SK-N-SH (cell line): ENCODE measurements at regions not wholly inside any gene's neighbourhood (a gene's known extent, or its start where the extent isn't known, plus 50 kb on each side); places are given as distances from the start of the nearest gene placed in this dataset.

Experiments used
- CTCF ChIA-PET: fragments of 300-600, 350-600 bp; formaldehyde crosslinking; extraction: SDS; loops from one replicate; lab custom pipeline; 2021; lab: Yijun Ruan, JAX
- POLR2A ChIA-PET: fragments of 350-600 bp; sonication (Branson Sonifier 250); formaldehyde crosslinking; extraction: SDS; loops from one replicate; lab custom pipeline; 2020; ENCODE audit warnings: antibody characterized with exemption, inconsistent platforms; lab: Yijun Ruan, JAX
- DNase-seq: peaks from one replicate; pipeline ENCODE4 v3.0.0; 2012
- H2AFZ ChIP-seq: fragments of 200-600 bp; sonication (generic); 2 replicates; pipeline ENCODE4 v1.8.1; 2016; ENCODE audit warnings: antibody characterized with exemption, mild to moderate bottlenecking, low read depth
- H3F3A ChIP-seq: fragments of 200-600 bp; sonication (generic); replicated peaks from 2 replicates; pipeline ENCODE3; 2016; ENCODE audit warnings: antibody characterized with exemption, mild to moderate bottlenecking; ENCODE audit not compliant: insufficient read depth
- H3K27ac ChIP-seq, 2 experiments: fragments of 200-500 bp in 1 of 2; fragments of 200-600 bp in 1 of 2; sonication (Bioruptor generic) in 1 of 2; sonication (generic), shearing (Covaris generic) in 1 of 2; 2 replicates each; pipeline versions ENCODE4 v1.5.1 to v1.6.1; 2014 to 2016; ENCODE audit warnings: low read depth in 2 of 2, inconsistent platforms in 1 of 2, low read length in 1 of 2, mild to moderate bottlenecking in 1 of 2, mixed read lengths in 1 of 2
- H3K27me3 ChIP-seq: fragments of 200-600 bp; sonication (generic), shearing (Covaris generic); 2 replicates; pipeline ENCODE4 v1.6.1; 2016; ENCODE audit warnings: mixed run types; ENCODE audit not compliant: insufficient read depth
- H3K36me3 ChIP-seq, 2 experiments: fragments of 200-500 bp in 1 of 2; fragments of 200-600 bp in 1 of 2; sonication (Bioruptor generic) in 1 of 2; sonication (generic) in 1 of 2; replicated peaks in 1 of 2; 2 replicates each; pipeline versions ENCODE3 to v1.5.1; 2014 to 2016; ENCODE audit warnings: low read length in 1 of 2, mild to moderate bottlenecking in 1 of 2; ENCODE audit not compliant: insufficient read depth in 2 of 2, control insufficient read depth in 1 of 2
- H3K4me1 ChIP-seq, 2 experiments: fragments of 200-500 bp in 1 of 2; fragments of 200-600 bp in 1 of 2; sonication (Bioruptor generic) in 1 of 2; sonication (generic), shearing (Covaris generic) in 1 of 2; 2 replicates each; pipeline versions ENCODE4 v1.5.1 to v1.6.1; 2014 to 2016; ENCODE audit warnings: low read depth in 1 of 2, low read length in 1 of 2, mixed run types in 1 of 2; ENCODE audit not compliant: insufficient read depth in 2 of 2, control insufficient read depth in 1 of 2
- H3K4me2 ChIP-seq: fragments of 200-600 bp; sonication (generic), shearing (Covaris generic); 2 replicates; pipeline ENCODE4 v1.6.1; 2017; ENCODE audit warnings: mixed run types
- H3K4me3 ChIP-seq, 2 experiments: fragments of 200-500 bp in 1 of 2; fragments of 200-600 bp in 1 of 2; sonication (Bioruptor generic) in 1 of 2; sonication (generic), shearing (Covaris generic) in 1 of 2; 2 replicates each; pipeline versions ENCODE4 v1.5.1 to v1.8.1; 2014 to 2016; ENCODE audit warnings: low read depth in 2 of 2, inconsistent platforms in 1 of 2, low read length in 1 of 2, mild to moderate bottlenecking in 1 of 2, mixed read lengths in 1 of 2, moderate library complexity in 1 of 2
- H3K79me2 ChIP-seq: fragments of 200-600 bp; sonication (generic); 2 replicates; pipeline ENCODE4 v1.8.1; 2017; ENCODE audit warnings: mild to moderate bottlenecking; ENCODE audit not compliant: insufficient read depth
- H3K9ac ChIP-seq: fragments of 200-600 bp; sonication (generic); 2 replicates; pipeline ENCODE4 v1.6.1; 2017; ENCODE audit warnings: mixed run types
- H3K9me2 ChIP-seq: fragments of 200-600 bp; sonication (generic); 2 replicates; pipeline ENCODE4 v1.6.1; 2017; ENCODE audit warnings: mixed run types
- H3K9me3 ChIP-seq: fragments of 200-600 bp; sonication (generic); 2 replicates; pipeline ENCODE4 v1.6.1; 2017; ENCODE audit warnings: mixed run types, mild to moderate bottlenecking, moderate library complexity
- H4K20me1 ChIP-seq: fragments of 200-600 bp; sonication (generic); 2 replicates; pipeline ENCODE4 v1.6.1; 2017; ENCODE audit warnings: mild to moderate bottlenecking, mixed run types; ENCODE audit not compliant: insufficient read depth
- EP300 ChIP-seq, 2 experiments: IDR thresholded peaks; 2 replicates each; pipeline versions ENCODE4 v1.4.0 to v1.6.1; 2012; ENCODE audit warnings: borderline replicate concordance in 1 of 2, low read depth in 1 of 2, low read length in 1 of 2
- EZH2phosphoT487 ChIP-seq: fragments of 200-600 bp; sonication (generic); IDR thresholded peaks from 2 replicates; pipeline ENCODE4 v1.6.1; 2017; ENCODE audit warnings: low read depth, mixed run types, mild to moderate bottlenecking, antibody characterized with exemption, moderate library complexity, borderline replicate concordance
- FOSL2 ChIP-seq: IDR thresholded peaks from 2 replicates; pipeline ENCODE4 v1.4.0; 2012; ENCODE audit warnings: low read depth, mild to moderate bottlenecking, moderate library complexity, borderline replicate concordance
- GABPA ChIP-seq: IDR thresholded peaks from 2 replicates; pipeline ENCODE4 v1.4.0; 2012; ENCODE audit warnings: low read depth, mild to moderate bottlenecking
- MEF2A ChIP-seq: IDR thresholded peaks from 2 replicates; pipeline ENCODE4 v1.4.0; 2012; ENCODE audit warnings: low read depth, borderline replicate concordance
- NFIC ChIP-seq: IDR thresholded peaks from 2 replicates; pipeline ENCODE4 v1.4.0; 2012; ENCODE audit warnings: borderline replicate concordance
- NRF1 ChIP-seq: IDR thresholded peaks from 2 replicates; pipeline ENCODE4 v1.6.1; 2012; ENCODE audit warnings: low read depth, mild to moderate bottlenecking, low read length
- RFX5 ChIP-seq: IDR thresholded peaks from 2 replicates; pipeline ENCODE4 v1.6.1; 2012; ENCODE audit warnings: mild to moderate bottlenecking, improper control_type of control experiment, low read length
- RXRA ChIP-seq: IDR thresholded peaks from 2 replicates; pipeline ENCODE4 v1.4.0; 2012; ENCODE audit warnings: low read depth, mild to moderate bottlenecking, borderline replicate concordance
- TAF1 ChIP-seq: IDR thresholded peaks from 2 replicates; pipeline ENCODE4 v1.6.1; 2012; ENCODE audit warnings: low read depth, mild to moderate bottlenecking, low read length, moderate library complexity, borderline replicate concordance
- TCF12 ChIP-seq: IDR thresholded peaks from 2 replicates; pipeline ENCODE4 v1.4.0; 2012
- TEAD4 ChIP-seq: IDR thresholded peaks from 2 replicates; pipeline ENCODE4 v1.4.0; 2012; ENCODE audit warnings: mild to moderate bottlenecking, borderline replicate concordance; ENCODE audit not compliant: insufficient read depth
- WGBS: methylation state at CpG from one replicate; pipeline ENCODE4 v1.1.6; 2017; ENCODE audit warnings: low lambda C conversion rate; 5-methylcytosine and 5-hydroxymethylcytosine counted together
- TF ChIP-seq, protein P1 (sequence below): IDR thresholded peaks from 2 replicates; pipeline ENCODE4 v1.4.0; 2012; ENCODE audit warnings: low read depth, borderline replicate concordance
- TF ChIP-seq, protein P2 (sequence below): IDR thresholded peaks from 2 replicates; pipeline ENCODE4 v1.4.0; 2012; ENCODE audit warnings: low read depth, borderline replicate concordance

DNA sequence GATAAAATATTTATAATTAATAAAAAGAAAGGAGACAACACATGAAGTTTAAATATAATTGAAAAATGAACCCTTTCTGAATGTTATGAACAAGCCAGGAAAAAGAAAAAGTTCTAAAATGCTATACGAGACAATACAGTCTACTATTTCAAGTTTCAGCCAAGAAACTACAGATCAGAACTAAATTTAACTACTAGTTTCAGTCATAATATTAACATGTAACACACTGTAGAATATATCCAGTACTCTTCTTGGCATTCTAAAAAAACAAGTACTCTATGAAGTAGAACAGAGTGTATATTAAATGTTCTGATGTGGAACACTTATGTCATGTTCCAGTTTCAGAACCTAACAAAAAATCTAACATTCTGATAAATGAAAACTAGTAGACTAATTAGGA lies 679.7 kb downstream of the FAT4 start (continued):
- no peak for TF ChIP-seq EP300 (IDR thresholded peaks at IDR 0.05; ENCODE audit: borderline replicate concordance in 1 of 2, low read depth in 1 of 2, low read length in 1 of 2)
- no peak for TF ChIP-seq EZH2phosphoT487

DNA sequence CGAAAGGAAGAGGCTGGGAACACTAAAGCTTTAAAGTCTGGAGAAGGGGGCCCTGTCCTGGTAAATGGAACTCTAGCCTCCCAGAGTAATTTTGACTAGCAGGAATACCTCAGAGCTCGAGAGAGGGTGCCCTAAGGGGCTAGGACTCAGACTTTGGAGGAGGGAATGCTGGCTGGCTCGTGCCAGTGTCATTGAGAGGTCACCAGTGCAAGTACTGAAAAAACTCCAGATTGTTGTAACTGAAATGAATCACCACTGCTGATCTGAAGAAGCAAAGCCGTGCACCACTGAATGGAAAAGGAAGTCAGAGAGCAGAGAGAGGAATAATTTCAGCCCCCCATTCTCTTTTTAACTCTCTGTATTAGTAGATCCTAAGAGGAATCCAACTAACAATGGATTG lies 690.2 kb downstream of the FAT4 start:
- Histone ChIP-seq H2AFZ (peak overlapping the region; percentile 61), H3F3A (no peaks in the 10 kb centered on the region), H3K36me3 (no peaks in the 10 kb centered on the region), H3K27ac (peak overlapping the region in 1 of 2 experiments; percentile 10; a peak in 1 of 4 replicates), H3K9me3 (no peaks in the 10 kb centered on the region), H4K20me1 (no peaks in the 10 kb centered on the region), H3K4me1 (peaks cover 0 to 3% of the 10 kb centered on the region in 2 experiments; a peak in 2 of 4 replicates), H3K9ac (no peak overlapping the region), H3K79me2 (no peaks in the 10 kb centered on the region), H3K4me3 (no peak overlapping the region), H3K4me2 (peak overlapping the region; percentile 33; the same call in 1 of the 2 replicates), H3K9me2 (no peaks in the 10 kb centered on the region), H3K27me3 (no peaks in the 10 kb centered on the region)
- no peak for DNase-seq
- POLR2A ChIA-PET, result no interaction called here
- TF ChIP-seq RXRA (peak; percentile 81; the same call in 1 of the 2 replicates), EZH2phosphoT487 (no peak), TCF12 (0 out of 2 replicates have a peak, but pooled peaks have one; percentile 8), FOSL2 (peak; percentile 34; the same call in 1 of the 2 replicates)
- TF ChIP-seq, protein P1, sequence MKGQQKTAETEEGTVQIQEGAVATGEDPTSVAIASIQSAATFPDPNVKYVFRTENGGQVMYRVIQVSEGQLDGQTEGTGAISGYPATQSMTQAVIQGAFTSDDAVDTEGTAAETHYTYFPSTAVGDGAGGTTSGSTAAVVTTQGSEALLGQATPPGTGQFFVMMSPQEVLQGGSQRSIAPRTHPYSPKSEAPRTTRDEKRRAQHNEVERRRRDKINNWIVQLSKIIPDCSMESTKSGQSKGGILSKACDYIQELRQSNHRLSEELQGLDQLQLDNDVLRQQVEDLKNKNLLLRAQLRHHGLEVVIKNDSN, result no peak
- 25% methylated on average over 4 of the region's 4 CpGs for WGBS
- CTCF ChIA-PET, result no interaction called here

DNA sequence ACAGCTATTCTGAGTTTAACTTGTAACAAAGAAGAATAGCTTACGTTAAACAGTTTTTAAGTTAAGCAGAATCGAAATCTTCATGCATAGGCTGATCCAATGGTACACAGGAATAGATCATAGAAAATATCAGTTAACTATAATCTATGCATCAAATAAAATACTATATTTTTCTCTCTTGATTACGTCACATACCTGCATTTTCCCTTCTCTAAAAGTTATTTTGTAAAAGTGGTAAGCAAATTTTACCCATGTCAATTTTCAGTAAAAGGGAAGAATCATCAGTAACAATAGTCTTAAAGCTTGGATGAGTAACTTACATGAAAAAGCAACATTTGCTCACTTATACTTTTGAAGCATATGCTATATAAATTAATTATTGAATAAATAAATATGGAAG lies 692.4 kb downstream of the FAT4 start:
- Histone ChIP-seq H3F3A (no peaks in the 10 kb centered on the region), H2AFZ (no peak overlapping the region), H3K9ac (no peak overlapping the region), H3K4me3 (no peak overlapping the region), H3K4me2 (no peak overlapping the region), H3K27me3 (no peaks in the 10 kb centered on the region), H3K9me3 (no peaks in the 10 kb centered on the region), H3K36me3 (no peaks in the 10 kb centered on the region), H3K9me2 (no peaks in the 10 kb centered on the region), H3K79me2 (no peaks in the 10 kb centered on the region), H4K20me1 (no peaks in the 10 kb centered on the region), H3K27ac (no peak overlapping the region), H3K4me1 (peaks cover 0 to 3% of the 10 kb centered on the region in 2 experiments; a peak in 2 of 4 replicates)
- 81% methylated on average over 3 of the region's 3 CpGs for WGBS
- ChIA-PET POLR2A (no interaction called here), CTCF (no interaction called here)
- no peak for DNase-seq
- no peak for TF ChIP-seq NRF1
- TF ChIP-seq GABPA, result no peak
- TF ChIP-seq MEF2A, result no peak
- TF ChIP-seq EZH2phosphoT487, result no peak
- no peak for TF ChIP-seq TEAD4
- TF ChIP-seq, protein P2, sequence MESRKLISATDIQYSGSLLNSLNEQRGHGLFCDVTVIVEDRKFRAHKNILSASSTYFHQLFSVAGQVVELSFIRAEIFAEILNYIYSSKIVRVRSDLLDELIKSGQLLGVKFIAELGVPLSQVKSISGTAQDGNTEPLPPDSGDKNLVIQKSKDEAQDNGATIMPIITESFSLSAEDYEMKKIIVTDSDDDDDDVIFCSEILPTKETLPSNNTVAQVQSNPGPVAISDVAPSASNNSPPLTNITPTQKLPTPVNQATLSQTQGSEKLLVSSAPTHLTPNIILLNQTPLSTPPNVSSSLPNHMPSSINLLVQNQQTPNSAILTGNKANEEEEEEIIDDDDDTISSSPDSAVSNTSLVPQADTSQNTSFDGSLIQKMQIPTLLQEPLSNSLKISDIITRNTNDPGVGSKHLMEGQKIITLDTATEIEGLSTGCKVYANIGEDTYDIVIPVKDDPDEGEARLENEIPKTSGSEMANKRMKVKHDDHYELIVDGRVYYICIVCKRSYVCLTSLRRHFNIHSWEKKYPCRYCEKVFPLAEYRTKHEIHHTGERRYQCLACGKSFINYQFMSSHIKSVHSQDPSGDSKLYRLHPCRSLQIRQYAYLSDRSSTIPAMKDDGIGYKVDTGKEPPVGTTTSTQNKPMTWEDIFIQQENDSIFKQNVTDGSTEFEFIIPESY, result no peak
- TF ChIP-seq RFX5, result no peak
- TF ChIP-seq NFIC, result no peak
- no peak for TF ChIP-seq TAF1
